Right renal pelvis (tissue), 4 donors: ENCODE measurements at regions not wholly inside any gene's neighbourhood (a gene's known extent, or its start where the extent isn't known, plus 50 kb on each side); places are given as distances from the start of the nearest gene placed in this dataset.

ENCODE experiments used
- DNase-seq, 4 donors: peaks; one replicate each; pipeline ENCODE4 v3.0.0-alpha.2; 2013; ENCODE audit warnings: low read depth in 4 of 4, low spot score in 3 of 4, missing footprints in 1 of 4

DNA sequence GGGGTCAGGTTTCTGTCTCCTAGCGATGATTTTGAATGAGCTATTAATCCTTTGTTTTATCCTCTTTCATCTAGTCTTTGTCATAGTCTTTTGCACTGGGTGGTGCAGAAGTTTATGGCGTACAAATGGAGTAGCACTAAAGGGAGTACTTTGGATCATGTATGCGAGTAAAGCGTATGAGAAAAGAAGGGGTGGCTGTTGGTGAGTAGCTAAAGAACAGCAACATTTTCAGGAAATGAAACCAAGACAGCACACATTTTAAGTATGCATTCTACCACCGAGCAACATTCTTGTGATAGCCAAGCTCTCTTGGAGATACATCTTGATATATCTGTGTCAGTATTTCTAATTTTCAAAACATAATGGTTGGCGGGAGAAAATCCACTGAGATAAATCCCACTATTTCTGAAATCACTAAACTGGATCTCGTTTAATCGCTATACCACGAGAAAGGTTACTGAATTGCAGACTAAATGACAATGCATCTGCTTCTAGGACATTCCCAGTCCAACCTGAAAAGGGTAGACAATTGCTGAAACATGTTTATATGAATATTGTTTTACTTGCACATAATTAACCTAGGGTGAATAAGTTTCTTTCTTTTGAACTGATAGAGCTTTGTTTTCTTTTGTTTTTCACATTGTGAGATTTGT lies 196.1 kb downstream of the TRIM27 start:
- DNase-seq, result no peak

DNA sequence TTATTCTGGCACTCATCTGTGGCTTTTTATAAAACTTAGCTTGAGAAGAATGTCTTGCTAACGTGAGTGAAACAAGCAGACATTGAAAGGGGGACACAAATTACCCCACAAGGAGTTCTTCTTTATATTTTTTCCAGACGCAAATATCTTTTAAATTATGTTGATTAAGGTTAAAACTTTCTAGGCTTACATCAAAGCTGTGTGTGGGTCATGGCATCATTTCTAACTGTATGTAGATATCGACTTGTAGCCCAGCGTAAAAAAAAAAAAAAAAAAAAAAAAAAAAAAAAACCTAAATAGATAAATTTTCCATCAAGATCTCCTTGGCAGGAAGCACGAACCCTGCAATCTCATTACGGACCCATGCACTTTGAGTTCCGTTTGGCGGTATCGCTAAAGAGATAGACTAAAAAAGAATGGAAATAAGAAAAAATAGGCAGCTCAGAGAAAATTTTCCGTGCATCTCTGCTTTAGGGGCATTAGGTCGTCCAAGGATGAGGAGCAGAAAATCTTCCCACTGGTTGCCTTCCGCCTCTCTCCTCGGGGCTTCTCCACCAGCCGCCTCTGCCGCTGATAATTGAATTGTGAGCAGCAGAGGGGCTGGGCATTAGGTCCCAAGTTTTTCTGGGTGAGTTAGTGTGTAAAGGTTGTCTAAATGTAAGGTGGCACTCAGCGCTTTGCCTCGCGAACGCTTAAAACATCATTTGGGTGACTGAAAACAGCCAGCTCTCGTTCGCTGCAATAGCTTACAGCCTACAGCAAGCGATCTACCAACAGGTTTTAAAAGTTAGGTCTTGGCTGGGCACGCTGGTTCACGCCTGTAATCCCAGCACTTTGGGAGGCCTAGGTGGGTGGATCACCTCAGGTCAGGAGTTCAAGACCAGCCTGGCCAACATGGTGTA lies 194.0 kb downstream of the TRIM27 start:
- DNase-seq, result no peak

DNA sequence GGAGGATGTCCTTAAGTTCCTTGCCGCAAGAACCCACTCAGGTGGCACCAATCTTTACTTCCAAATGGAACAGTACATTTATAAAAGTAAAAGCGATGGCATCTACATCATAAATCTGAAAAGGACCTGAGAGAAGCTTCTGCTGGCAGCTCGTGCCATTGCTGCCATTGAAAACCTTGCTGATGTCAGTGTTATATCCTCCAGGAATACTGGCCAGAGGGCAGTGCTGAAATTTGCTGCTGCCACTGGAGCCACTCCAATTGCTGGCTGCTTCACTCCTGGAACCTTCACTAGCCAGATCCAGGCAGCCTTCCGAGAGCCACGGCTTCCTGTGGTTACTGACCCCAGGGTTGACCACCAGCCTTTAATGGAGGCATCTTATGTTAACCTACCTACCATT lies 191.7 kb downstream of the TRIM27 start:
- DNase-seq, result no peak

DNA sequence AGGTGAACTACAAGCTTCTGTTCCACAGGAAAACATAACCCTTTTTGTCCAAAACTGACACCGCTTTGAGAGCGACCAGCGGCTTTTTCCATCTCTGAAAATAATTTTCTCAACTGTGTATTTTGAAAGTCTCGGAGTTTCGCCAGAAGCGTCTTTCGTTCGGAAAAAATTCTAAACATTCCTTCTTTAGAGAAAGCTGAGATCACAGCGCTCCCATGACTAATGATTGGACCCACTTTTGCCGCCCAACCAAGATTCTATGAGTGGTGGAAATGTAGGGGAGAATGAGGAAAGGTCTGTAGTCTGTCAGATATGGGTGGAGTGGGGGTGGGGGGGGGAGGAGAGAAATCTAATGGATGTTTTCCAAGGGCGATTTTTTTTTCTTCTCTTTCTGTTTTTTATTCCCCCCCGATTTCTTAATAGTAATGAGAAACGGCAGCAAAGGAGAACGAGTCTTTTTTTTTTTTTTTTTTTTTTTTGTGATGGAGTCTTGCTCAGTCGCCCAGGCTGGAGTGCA lies 189.3 kb downstream of the TRIM27 start:
- DNase-seq, result no peak

DNA sequence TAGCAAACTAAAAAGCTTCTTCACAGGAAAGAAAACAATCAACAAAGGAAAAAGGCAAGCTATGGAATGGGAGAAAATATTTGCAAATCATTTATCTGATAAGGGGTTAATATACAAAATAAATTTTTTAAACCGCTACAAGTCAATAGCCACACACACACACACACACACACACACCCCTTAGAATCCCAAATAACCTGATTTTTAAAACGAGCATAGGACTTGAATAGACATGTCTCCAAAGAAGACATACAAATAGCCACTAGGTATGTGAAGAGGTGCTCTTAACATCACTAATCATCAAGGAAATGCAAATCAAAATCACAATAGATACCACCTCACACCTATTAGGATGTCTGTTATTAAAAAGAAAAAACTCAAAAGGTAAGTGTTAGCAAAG lies 187.7 kb downstream of the TRIM27 start:
- no peak for DNase-seq

DNA sequence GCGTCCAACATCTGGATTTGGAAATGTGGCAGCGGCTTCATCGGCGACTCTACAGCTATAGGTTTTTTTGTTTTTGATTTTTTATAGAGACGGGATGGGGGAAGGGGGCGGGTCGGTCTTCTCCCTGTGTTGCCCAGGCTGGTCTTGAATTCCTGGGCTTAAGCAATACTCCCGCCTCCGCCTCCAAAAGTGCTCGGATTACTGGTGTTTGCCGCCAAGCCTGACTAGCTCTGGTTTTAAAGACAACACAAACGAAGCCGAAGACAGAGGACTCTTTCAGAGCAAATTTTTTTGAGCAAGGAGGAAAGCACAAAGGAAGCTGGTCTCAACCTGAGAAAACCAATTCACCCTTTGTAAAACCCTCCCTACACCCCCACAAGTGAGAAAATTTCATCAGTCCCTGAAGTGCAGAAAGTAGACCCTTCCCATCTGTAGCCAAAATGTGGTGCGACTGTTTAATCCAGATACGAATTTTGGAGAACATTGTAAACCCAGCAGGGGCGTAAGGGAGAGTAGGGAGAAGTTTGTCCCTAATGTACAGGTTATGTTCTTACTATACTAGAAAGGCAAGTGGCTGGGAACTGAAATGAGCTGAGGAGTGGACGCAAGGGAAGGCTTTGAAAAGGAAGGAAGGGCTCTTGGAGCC lies 185.9 kb downstream of the TRIM27 start:
- DNase-seq, result no peak

DNA sequence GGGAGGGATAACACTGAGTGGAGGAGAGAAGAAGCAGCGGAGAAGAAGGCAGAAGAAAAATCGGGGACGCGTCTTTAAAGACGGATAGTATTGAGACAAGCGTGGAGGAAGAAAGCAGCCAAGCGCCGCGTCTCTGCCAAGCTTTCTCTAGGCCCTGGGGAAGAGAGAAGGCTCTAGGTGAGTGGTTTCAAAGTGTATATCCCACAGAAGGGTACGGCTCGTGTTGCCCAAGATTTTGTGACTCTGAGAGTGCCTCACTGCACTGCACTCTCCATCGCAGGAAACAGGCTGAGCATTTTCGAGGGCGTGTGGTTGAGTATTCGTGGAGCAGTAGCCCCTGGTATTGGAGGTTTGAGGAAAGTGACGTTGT lies 185.4 kb downstream of the TRIM27 start:
- DNase-seq, result no peak

DNA sequence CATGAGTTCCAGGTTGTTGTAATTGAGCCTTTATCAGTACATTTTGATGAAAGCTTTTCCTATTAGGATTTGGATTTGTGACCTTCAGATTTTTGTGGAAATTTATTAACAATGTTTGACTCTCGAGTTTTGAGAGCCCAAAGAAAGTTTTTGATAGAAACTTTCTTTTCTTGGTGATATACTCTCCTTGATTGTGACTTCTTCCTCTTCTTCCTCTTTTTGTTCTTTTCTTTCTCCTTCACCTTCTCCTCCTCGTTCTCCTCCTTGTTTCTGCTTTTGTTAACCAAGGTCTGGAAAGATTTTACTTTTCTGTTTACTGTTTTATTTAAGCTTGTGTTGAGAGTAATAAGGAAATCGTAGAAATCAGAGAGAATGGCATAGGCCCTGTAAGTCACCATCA lies 182.4 kb downstream of the TRIM27 start:
- no peak for DNase-seq

DNA sequence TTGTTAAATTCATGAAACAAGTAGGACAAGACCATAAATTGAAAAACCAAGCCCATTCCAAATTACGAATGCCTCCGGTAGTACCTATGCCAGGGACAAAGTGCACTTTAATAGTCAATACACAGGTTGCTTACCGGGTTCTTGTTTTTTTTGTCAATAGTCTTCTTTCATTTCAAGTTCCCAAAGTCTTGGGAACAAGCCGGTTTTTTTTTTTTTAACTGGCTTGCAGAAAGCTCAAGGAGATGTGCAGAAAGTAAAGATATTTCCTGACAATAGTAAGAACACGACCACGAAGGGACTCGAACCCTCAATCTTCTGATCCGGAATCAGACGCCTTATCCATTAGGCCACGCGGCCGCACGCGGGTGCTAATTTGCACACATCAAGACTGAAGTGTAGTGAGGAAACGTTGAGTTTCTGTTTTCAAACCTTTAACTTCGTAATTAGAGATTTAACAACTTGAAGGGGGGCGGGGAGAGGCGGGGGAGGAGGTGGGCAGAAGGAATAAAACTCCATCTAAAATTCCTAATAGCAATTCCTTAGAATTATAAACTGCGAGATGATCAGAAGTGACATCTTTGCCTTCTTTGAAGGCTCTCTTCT lies 181.0 kb downstream of the TRIM27 start:
- DNase-seq, result no peak

DNA sequence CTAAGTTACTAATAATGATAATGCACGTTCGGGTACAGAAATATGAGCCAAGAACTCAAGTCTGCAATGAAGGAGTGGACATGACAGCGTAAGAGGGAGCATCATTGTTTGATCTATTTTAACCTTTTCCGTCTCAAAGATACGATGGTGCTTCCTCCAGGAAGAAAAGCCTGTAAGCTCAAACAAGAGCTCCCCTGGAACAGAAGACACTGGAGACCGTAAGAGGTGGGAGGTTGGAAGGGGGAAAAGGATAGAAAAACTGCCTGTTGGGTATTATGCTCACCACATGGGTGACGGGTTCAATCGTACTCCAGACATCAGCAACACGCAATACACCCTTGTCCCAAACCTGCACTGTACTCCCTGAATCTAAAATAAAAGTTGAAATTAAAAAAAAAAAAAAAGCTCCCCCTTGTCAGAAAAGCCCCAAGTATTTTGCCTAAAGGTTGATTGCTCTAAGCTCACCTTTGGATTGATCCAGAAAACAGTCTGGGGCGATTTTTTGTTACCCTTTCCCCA lies 180.5 kb downstream of the TRIM27 start:
- no peak for DNase-seq

DNA sequence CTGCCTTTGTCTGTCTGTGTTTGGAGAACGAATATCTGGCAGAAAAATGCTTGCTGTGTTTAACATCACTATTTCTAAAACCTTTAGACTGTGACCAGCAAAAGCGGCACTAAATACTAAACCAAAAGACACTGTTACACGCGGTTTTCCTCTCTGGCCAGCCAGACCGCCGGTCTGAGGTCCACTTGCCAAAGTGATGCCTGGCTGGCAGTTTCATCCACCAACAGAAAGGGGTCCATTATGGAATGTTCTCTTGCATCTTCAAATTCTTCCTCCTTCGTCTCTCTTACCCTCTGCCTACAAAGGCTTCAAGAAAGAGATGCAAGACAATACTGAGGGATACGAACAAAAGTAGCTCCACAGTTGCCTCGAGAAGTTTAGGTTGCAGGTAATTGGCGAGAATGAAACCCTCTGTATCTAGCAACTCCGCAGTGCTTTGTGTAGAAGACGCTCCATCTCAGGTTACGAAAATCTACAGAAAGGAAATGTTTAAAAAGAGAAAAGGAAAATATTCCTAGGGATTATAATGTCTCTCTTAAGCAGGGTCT lies 176.6 kb downstream of the TRIM27 start:
- no peak for DNase-seq

DNA sequence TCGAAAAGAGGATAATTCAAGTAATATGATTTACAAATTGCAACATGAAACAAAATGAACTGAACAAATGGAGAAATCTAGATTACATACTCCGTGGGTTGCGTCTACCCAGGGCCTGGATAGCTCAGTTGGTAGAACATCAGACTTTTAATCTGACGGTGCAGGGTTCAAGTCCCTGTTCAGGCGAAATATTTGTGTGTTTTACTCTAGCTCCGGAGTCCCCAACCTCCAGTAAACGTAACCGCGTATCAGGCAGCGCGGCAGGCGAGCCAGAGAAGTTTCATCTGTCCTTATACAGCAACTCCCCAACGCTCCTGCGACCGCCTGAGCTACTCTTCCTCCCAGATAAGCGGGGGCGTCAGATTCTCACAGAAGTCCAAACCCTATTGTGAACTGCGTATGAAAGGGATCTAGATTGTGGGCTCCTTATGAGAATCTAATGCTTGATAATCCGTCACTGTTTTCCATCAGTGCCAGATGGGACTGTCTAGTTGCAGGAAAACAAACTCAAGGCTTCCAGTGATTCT lies 176.1 kb downstream of the TRIM27 start:
- DNase-seq, result no peak

DNA sequence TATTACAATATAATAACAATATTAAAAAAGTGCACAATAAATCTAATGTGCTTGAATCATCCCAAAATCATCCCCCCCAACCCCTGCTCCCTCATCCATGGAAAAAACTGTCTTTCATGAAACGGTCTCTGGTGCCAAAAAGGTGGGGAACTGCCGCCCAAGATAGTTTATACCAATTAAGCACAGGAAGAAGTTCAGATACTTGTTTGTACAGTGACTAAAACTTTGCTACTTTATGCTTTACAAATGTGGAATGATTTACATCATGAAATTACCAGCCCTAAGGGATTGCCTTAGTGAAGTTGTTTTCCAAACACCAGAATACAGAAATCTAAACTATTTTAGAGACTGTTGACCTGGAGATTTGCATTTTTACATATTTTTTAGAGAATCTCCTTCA lies 175.6 kb downstream of the TRIM27 start:
- DNase-seq, result no peak

DNA sequence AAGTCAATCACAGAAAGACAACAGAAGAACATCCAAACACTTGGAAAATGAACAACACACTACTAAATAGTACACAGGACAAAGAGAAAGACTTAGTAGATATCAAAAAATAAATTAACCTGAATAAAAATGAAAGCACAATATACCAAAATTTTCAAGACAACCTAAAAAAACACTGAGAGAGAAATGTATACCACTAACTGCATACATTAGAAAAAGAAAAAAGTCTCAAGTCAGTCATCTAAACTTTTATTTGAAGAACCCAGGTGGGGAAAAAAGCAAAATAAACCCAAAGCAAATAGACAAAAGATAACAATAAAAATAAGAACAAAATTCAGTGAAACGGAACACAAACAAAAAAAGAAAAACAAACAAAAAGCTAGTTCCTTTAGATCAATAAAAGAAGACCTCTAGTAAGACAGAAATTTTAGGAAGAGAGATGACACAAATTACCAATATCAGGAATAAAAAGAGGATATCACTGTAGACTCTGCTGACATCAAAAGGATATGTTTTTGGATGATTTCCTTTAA lies 172.8 kb downstream of the TRIM27 start:
- no peak for DNase-seq

DNA sequence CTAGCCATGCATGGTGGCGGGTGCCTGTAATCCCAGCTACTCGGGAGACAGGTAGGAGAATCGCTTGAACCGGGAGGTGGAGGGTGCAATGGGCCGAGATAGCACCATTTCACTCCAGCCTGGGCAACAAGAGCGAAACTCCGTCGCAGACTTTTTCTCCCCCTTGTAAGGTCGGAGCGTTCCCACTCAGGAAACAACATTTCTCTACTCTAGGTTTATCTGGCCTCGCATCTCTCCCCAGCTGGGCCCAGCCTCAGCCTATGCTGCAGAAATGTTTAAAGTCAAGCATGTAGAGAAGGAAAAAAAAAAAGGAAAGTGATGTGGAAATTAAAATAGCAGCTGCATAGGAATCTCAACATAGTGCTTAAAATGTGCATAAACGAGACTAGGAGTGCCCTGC lies 172.3 kb downstream of the TRIM27 start:
- no peak for DNase-seq

DNA sequence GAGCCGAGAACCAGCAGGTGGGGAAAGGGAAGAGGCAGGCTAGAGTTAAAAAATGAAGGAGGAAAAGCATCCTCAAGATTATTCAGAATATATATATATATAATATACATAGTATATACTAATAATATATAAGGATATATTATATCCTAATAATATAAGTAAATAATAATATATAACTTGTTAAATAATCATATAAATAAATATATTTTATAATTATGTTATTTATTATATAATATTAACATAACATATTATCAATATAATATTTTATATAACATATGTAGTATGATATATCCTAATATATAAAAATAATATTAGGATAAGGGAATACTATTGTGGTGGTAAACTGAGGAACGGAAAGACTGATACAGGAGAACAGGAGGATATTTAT lies 171.8 kb downstream of the TRIM27 start:
- no peak for DNase-seq

DNA sequence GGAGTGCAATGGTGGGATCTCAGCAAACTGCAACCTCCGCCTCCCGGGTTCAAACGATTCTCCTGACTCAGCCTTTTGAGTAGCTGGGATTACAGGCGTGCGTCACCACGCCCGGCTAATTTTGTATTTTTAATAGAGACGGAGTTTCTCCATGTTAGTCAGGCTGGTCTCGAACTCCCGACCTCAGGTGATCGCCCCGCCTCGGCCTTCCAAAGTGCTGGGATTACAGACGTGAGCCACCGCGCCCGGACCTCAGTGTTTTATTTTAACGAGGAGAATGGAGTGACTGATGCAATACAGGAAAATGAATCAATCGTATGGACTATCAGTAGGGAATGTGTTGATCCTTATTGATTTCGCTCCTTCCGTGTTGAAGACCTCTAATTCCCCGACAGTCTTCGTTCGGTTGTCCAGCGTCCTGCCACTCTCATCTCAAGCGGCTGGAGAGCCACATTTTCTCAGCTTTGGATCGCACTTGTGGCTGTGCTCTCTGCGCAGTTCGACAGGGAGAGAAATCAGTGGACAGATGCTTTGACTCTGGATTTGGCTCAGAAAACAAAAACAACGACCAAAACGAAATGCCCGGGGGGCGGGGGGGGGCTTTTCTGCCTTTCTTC lies 166.2 kb downstream of the TRIM27 start:
- DNase-seq, result no peak

DNA sequence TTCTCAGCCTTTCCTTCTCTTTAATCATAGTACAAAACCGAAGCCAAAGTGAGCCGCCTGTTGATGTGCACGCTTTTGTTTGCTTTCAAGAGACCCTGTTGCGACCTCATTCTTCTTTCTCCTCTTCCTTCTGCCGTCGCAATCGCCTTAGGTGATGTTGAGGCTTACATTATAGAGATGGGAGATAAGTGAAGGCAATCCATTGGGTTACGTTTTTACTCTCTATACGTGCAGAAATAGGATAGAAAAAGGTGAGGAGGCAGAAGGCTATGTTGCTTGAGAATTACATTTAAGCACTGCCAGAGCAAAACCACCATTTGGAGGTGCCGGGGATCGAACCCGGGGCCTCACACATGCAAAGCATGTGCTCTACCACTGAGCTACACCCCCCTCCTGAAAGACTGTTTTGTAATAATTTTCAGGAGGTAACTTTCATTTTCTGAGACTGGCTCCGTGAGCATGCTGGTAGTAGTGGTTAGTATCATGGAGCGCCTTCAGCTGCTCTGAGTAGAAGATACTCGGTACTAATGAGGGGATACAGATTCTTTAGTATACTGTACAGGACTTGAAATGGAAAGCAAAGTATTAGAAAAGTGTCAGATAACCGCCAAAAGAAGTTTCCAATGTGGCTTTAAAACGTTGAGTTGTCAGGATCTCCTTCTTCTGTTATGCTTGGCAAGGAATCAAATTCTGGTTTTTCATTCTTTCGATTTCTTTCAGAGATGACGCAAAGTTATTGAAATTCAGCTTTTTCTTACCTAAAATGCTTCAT lies 165.6 kb downstream of the TRIM27 start:
- no peak for DNase-seq

DNA sequence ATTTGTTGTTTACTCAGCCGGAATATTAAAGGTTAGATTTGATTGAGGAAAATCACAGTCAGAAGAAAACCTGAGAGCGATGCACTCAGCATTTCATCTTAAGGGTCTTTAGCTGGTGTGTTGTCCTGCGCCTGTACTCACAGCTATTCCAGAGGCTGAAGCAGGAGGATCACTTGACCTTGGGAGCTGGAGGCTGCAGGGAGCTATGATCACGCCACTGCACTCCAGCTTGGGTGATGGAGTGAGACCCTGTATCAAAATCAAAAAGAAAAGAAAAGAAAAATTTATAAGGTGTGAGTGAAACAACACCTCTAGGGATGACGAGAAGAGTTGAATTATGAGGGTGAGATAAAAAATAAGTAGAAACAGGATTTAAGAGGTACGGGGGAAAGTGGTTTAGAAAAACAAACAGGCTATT lies 165.0 kb downstream of the TRIM27 start:
- DNase-seq, result no peak
